Gastroesophageal sphincter (tissue), 3 donors: ENCODE measurements at regions not wholly inside any gene's neighbourhood (a gene's known extent, or its start where the extent isn't known, plus 50 kb on each side); places are given as distances from the start of the nearest gene placed in this dataset.

Experiments
- CTCF ChIP-seq, 4 experiments: fragments of 200-600 bp in 2 of 4; fragments of 450-650 bp in 2 of 4; sonication (generic) in 1 of 4; IDR thresholded peaks; one replicate each; pipeline ENCODE4 v1.5.1; 2017 to 2019; ENCODE audit warnings: antibody characterized with exemption in 4 of 4, mild to moderate bottlenecking in 2 of 4, moderate library complexity in 2 of 4
- POLR2AphosphoS5 ChIP-seq: sonication (generic); formaldehyde crosslinking; IDR thresholded peaks from one replicate; pipeline ENCODE4 v1.6.1; 2017; ENCODE audit warnings: antibody characterized with exemption

GRCh38 chr2:228657807-228658402 lies 476.4 kb upstream of the SPHKAP start:
- peak in 1 of 4 experiments; percentile 19 for TF ChIP-seq CTCF (IDR thresholded peaks at IDR 0.05)
- TF ChIP-seq POLR2AphosphoS5 = no peak
